RWPE2 (cell line): ENCODE measurements at regions not wholly inside any gene's neighbourhood (a gene's known extent, or its start where the extent isn't known, plus 50 kb on each side); places are given as distances from the start of the nearest gene placed in this dataset.

ENCODE experiments used
- ATAC-seq: fragments of 200-7000 bp; cut with Tn5 transposase; 3 replicates; pipeline ENCODE4 v1.9.1; 2021; ENCODE audit warnings: low read depth
- DNase-seq: peaks from one replicate; pipeline ENCODE4 v3.0.0-alpha.2; 2020; ENCODE audit warnings: low spot score
- H3K27ac ChIP-seq: fragments of 450-650 bp; 2 replicates; pipeline ENCODE4 v1.5.1; 2017; ENCODE audit warnings: mild to moderate bottlenecking; ENCODE audit not compliant: poor library complexity, severe bottlenecking
- H3K27me3 ChIP-seq: fragments of 250-450 bp; sonication (Bioruptor Pico); 2 replicates; pipeline ENCODE4 v1.5.1; 2021; ENCODE audit warnings: mild to moderate bottlenecking, moderate library complexity; ENCODE audit not compliant: insufficient read depth, poor library complexity, severe bottlenecking
- H3K36me3 ChIP-seq: fragments of 250-450 bp; sonication (Bioruptor Pico); 2 replicates; pipeline ENCODE4 v1.5.1; 2020; ENCODE audit warnings: low read depth, mild to moderate bottlenecking, moderate library complexity
- H3K4me1 ChIP-seq: fragments of 250-450 bp; sonication (Bioruptor Pico); 2 replicates; pipeline ENCODE4 v1.5.1; 2021; ENCODE audit warnings: mild to moderate bottlenecking, moderate library complexity; ENCODE audit not compliant: insufficient read depth, poor library complexity, severe bottlenecking
- H3K4me3 ChIP-seq: fragments of 250-450 bp; sonication (Bioruptor Pico); 2 replicates; pipeline ENCODE4 v1.5.1; 2021; ENCODE audit warnings: mild to moderate bottlenecking, moderate library complexity; ENCODE audit not compliant: severe bottlenecking
- H3K9me3 ChIP-seq: fragments of 250-450 bp; sonication (Bioruptor Pico); 2 replicates; pipeline ENCODE4 v1.5.1; 2021; ENCODE audit warnings: mild to moderate bottlenecking, moderate library complexity; ENCODE audit not compliant: severe bottlenecking
- TF ChIP-seq, protein P1 (sequence below): fragments of 450-650 bp; IDR thresholded peaks from one replicate; pipeline ENCODE4 v1.5.1; 2017; ENCODE audit warnings: mild to moderate bottlenecking, moderate library complexity; ENCODE audit not compliant: poor library complexity, severe bottlenecking

DNA sequence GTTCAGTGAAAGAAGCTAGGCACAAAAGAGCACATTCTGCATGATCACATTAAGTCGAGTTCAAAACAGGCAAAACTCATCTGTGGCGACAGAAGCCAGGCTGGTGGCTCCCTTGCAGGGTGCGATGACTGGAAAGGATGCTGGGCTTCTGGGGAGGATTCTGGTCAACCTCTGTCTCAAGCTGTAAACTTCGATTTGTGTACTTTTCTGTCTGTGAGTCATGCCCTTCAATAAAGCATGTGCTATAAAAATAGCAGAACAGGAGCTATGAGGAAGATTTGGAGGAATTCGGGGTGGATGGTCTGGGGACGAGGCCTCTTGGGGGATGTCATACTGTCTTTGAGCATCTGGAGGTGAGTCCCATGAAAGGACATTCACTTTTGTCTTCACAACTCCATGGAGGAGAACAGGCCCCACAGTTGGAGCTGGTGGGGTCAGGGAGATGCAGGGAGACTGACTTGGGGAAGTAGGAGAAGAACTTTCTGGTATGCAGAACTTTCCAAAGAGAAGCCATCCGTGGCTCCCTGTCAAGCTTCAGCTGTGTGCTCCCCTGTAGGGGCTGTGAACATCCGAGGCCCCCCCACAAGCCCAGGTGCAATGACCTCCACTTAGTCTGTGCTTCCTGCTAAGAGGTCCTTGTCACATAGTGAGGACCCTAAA is 77.8 kb upstream of the LINC01488 start:
- TF ChIP-seq, protein P1, sequence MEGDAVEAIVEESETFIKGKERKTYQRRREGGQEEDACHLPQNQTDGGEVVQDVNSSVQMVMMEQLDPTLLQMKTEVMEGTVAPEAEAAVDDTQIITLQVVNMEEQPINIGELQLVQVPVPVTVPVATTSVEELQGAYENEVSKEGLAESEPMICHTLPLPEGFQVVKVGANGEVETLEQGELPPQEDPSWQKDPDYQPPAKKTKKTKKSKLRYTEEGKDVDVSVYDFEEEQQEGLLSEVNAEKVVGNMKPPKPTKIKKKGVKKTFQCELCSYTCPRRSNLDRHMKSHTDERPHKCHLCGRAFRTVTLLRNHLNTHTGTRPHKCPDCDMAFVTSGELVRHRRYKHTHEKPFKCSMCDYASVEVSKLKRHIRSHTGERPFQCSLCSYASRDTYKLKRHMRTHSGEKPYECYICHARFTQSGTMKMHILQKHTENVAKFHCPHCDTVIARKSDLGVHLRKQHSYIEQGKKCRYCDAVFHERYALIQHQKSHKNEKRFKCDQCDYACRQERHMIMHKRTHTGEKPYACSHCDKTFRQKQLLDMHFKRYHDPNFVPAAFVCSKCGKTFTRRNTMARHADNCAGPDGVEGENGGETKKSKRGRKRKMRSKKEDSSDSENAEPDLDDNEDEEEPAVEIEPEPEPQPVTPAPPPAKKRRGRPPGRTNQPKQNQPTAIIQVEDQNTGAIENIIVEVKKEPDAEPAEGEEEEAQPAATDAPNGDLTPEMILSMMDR = no peak
- no peak overlapping the region for H3K27ac ChIP-seq
- H3K27me3 ChIP-seq = no peaks in the 10 kb centered on the region
- no peaks in the 10 kb centered on the region for H3K36me3 ChIP-seq
- H3K9me3 ChIP-seq = no peaks in the 10 kb centered on the region
- H3K4me3 ChIP-seq = no peak overlapping the region
- ATAC-seq (peak; percentile 42; the same call in 2 of the 3 replicates), DNase-seq (no peak)
- H3K4me1 ChIP-seq = no peaks in the 10 kb centered on the region

DNA sequence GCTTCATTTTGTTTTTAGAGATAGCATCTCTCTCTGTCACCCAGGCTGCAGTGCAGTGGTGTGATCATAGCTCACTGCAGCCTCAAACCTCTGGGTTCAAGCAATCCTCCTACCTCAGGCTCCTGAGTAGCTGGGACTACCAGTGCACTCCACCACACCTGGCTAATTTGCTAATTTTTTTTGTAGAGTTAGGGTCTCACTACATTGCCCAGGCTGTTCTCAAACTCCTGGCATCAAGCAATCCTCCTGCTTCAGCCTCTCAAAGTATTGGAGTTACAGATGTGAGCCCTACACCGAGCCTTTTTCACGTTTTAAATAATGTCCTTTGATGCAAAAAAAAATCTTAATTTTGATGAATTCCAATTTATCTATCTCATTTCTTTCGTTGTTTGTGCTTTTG is 75.4 kb upstream of the LINC01488 start:
- Histone ChIP-seq H3K4me1 (no peaks in the 10 kb centered on the region), H3K4me3 (no peak overlapping the region), H3K27ac (no peak overlapping the region), H3K36me3 (no peaks in the 10 kb centered on the region), H3K27me3 (no peaks in the 10 kb centered on the region), H3K9me3 (no peaks in the 10 kb centered on the region)
- TF ChIP-seq, protein P1 = no peak
- ATAC-seq (no peak), DNase-seq (no peak)

DNA sequence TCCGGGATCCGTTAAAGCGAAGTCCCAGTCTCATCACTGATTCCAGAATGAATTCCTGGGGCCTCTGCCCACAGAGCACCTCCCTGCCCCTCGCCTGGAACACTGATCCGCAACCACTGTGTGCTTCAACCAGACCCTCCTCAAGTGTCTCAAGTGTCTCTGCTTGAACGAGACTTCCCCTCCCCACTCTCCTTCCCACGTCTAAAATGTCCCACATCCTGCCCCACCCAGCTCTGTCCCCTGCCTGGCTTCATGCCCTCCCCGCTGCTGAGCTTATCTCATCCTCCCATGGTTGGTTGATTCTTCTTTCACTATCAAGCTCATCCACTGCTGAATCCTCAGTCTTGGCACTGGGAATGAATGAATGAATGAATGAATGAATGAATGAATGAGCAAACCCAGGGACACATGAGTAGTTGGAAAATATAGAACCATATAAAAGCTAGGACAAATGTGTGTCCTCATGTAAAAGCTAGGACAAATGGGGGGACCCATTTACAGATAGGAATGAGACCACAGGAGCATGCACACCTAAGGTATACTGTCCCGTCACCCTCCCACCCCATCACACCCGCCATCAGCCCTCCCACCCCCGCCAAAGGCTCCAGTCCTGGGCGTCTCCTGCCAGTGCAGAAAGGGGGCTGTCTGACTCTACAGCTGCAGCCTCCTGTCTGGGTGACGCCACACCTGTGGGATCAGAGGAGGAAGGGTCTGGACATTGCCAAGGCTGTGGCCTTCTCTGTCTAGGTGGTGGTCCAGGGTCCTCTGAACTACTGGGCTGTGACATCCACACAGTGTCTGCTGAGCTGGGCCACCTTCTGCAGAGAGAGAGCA is 71.4 kb upstream of the LINC01488 start:
- no peaks in the 10 kb centered on the region for H3K27me3 ChIP-seq
- H3K4me3 ChIP-seq = no peak overlapping the region
- H3K27ac ChIP-seq = no peak overlapping the region
- H3K36me3 ChIP-seq = no peaks in the 10 kb centered on the region
- no peaks in the 10 kb centered on the region for H3K9me3 ChIP-seq
- ATAC-seq (no peak), DNase-seq (peak; percentile 37)
- H3K4me1 ChIP-seq = peaks cover 4% of the 10 kb centered on the region
- TF ChIP-seq, protein P1 = no peak

DNA sequence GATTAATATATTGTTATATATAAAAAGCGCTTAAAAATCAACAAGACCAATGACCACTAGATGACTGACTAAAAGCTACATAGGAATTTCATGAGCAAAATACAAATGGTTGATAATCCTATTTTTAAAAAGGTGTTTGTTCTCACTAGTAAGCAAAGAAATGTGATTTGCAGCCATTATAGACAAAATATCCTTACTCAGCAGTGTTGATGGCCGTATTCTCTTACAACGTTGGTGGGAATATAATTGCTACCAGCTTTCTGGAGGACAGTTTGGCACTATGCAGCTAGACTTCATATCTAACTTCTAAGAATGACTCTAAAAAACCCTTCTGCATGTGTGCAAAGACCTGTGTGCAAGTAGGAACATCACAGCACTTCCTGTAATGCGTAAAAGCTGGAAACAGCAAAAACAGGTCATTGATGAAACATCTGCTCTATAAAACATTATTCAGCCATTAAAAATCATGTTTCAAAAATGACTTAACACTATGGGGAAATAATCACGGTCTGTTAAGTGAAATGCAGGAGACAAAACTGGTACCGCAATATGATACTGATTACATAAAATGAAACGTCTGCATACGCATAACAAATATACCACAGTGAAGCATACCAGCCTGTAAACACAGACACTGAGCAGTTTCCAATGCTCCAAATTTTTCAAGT is 70.1 kb upstream of the LINC01488 start:
- Histone ChIP-seq H3K4me3 (no peak overlapping the region), H3K27me3 (no peaks in the 10 kb centered on the region), H3K27ac (no peak overlapping the region), H3K4me1 (peaks cover 4% of the 10 kb centered on the region), H3K36me3 (no peaks in the 10 kb centered on the region), H3K9me3 (no peaks in the 10 kb centered on the region)
- DNase-seq (no peak), ATAC-seq (no peak)
- TF ChIP-seq, protein P1 = no peak
